WTC11 (cell line): ENCODE measurements at regions not wholly inside any gene's neighbourhood (a gene's known extent, or its start where the extent isn't known, plus 50 kb on each side); places are given as distances from the start of the nearest gene placed in this dataset.

ENCODE experiments used
- ATAC-seq: fragments of 200-7000 bp; cut with Tn5 transposase; 2 replicates; pipeline ENCODE4 v1.10.0; 2021; ENCODE audit warnings: mild to moderate bottlenecking, moderate library complexity
- CTCF ChIA-PET: fragments of 300-600 bp; sonication (Branson Sonifier 250); formaldehyde crosslinking; loops from one replicate; lab custom pipeline; 2021; ENCODE audit warnings: antibody characterized with exemption; lab: Charles Lee
- POLR2A ChIA-PET: fragments of 350-600 bp; sonication (Branson Sonifier 250); formaldehyde crosslinking; loops from one replicate; lab custom pipeline; 2021; ENCODE audit warnings: antibody characterized with exemption; lab: Charles Lee
- DNase-seq: peaks from one replicate; pipeline ENCODE4 v3.0.0; 2021; ENCODE audit warnings: low spot score
- H3K27ac Mint-ChIP-seq: 2 replicates; pipeline ENCODE4 v1.8.0; 2021; ENCODE audit warnings: mixed read lengths
- H3K27me3 Mint-ChIP-seq: 2 replicates; pipeline ENCODE4 v1.8.0; 2021; ENCODE audit warnings: low read depth, mild to moderate bottlenecking, moderate library complexity, mixed read lengths
- H3K36me3 Mint-ChIP-seq: 2 replicates; pipeline ENCODE4 v1.8.0; 2021; ENCODE audit warnings: mixed read lengths
- H3K4me1 Mint-ChIP-seq: 2 replicates; pipeline ENCODE4 v1.8.0; 2022; ENCODE audit warnings: mixed read lengths
- H3K4me3 Mint-ChIP-seq: 2 replicates; pipeline ENCODE4 v1.8.0; 2021; ENCODE audit warnings: mild to moderate bottlenecking, moderate library complexity, mixed read lengths
- H3K9me3 Mint-ChIP-seq: 2 replicates; pipeline ENCODE4 v1.8.0; 2021; ENCODE audit warnings: mixed read lengths
- CBFB ChIP-seq: sonication (generic); formaldehyde crosslinking; IDR thresholded peaks from 2 replicates; pipeline ENCODE4 v1.8.1; 2022; ENCODE audit warnings: mild to moderate bottlenecking, low read depth, missing genetic modification reagents
- ELF4 ChIP-seq: sonication (generic); formaldehyde crosslinking; IDR thresholded peaks from 2 replicates; pipeline ENCODE4 v1.8.1; 2022; ENCODE audit warnings: low read depth, mild to moderate bottlenecking, moderate library complexity, missing genetic modification reagents
- HMGA2 ChIP-seq: fragments of 250-450 bp; sonication (Bioruptor Pico); IDR thresholded peaks from 2 replicates; pipeline ENCODE4 v1.4.0; 2021; ENCODE audit warnings: mild to moderate bottlenecking, moderate library complexity
- MXD4 ChIP-seq: fragments of 250-450 bp; sonication (Bioruptor Pico); IDR thresholded peaks from 2 replicates; pipeline ENCODE4 v1.8.0; 2021; ENCODE audit warnings: mild to moderate bottlenecking, moderate library complexity, borderline replicate concordance
- NR2C2 ChIP-seq: sonication (generic); formaldehyde crosslinking; IDR thresholded peaks from 2 replicates; pipeline ENCODE4 v1.8.0; 2022; ENCODE audit warnings: mild to moderate bottlenecking, missing genetic modification reagents
- ZBTB21 ChIP-seq: sonication (generic); formaldehyde crosslinking; IDR thresholded peaks from 2 replicates; pipeline ENCODE4 v1.8.1; 2023; ENCODE audit warnings: mild to moderate bottlenecking, missing genetic modification reagents, borderline replicate concordance
- TF ChIP-seq, protein P1 (sequence below): fragments of 200-600 bp; IDR thresholded peaks from 2 replicates; pipeline ENCODE4 v1.8.0; 2022; ENCODE audit warnings: antibody characterized with exemption
- TF ChIP-seq, protein P2 (sequence below): sonication (generic); formaldehyde crosslinking; IDR thresholded peaks from 2 replicates; pipeline ENCODE4 v1.8.0; 2022; ENCODE audit warnings: missing genetic modification reagents
- TF ChIP-seq, protein P3 (sequence below): fragments of 250-450 bp; sonication (Bioruptor Pico); conservative IDR thresholded peaks from 2 replicates; pipeline ENCODE4 v1.9.0; 2021; ENCODE audit warnings: mild to moderate bottlenecking
- TF ChIP-seq, protein P4 (sequence below): sonication (generic); formaldehyde crosslinking; IDR thresholded peaks from 2 replicates; pipeline ENCODE4 v1.8.1; 2022; ENCODE audit warnings: low read depth, mild to moderate bottlenecking, moderate library complexity, missing genetic modification reagents, borderline replicate concordance
- TF ChIP-seq, protein P5 (sequence below): fragments of 250-450 bp; sonication (Bioruptor Pico); IDR thresholded peaks from 2 replicates; pipeline ENCODE4 v1.9.0; 2021; ENCODE audit warnings: moderate library complexity, mild to moderate bottlenecking, inconsistent platforms, borderline replicate concordance
- TF ChIP-seq, protein P6 (sequence below): sonication (generic); formaldehyde crosslinking; IDR thresholded peaks from 2 replicates; pipeline ENCODE4 v1.8.0; 2023; ENCODE audit warnings: missing genetic modification reagents

DNA sequence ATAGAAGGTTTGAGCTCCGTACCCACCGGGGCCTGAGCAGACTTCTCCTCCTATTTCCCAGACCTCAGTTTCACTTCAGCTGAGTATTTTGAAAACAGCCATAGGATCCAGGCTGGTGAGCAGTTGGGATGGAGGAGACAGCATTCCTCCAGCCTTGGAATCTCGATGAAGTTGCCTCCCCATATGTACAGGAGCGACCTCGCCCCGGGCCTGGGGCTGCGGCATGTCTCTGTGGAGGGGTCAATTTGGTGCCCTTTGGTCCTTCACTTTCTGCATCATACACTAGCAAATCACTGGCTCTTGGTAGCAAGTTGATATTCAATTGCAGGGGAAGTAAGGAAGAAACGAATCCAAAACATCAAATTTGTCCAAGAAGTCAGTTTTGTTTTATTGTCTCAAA lies 402.0 kb upstream of the IRX4 start (continued):
- TF ChIP-seq, protein P1, sequence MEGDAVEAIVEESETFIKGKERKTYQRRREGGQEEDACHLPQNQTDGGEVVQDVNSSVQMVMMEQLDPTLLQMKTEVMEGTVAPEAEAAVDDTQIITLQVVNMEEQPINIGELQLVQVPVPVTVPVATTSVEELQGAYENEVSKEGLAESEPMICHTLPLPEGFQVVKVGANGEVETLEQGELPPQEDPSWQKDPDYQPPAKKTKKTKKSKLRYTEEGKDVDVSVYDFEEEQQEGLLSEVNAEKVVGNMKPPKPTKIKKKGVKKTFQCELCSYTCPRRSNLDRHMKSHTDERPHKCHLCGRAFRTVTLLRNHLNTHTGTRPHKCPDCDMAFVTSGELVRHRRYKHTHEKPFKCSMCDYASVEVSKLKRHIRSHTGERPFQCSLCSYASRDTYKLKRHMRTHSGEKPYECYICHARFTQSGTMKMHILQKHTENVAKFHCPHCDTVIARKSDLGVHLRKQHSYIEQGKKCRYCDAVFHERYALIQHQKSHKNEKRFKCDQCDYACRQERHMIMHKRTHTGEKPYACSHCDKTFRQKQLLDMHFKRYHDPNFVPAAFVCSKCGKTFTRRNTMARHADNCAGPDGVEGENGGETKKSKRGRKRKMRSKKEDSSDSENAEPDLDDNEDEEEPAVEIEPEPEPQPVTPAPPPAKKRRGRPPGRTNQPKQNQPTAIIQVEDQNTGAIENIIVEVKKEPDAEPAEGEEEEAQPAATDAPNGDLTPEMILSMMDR, result no peak
- no peak for TF ChIP-seq NR2C2 (CRISPR knock-in tag)
- TF ChIP-seq, protein P2, sequence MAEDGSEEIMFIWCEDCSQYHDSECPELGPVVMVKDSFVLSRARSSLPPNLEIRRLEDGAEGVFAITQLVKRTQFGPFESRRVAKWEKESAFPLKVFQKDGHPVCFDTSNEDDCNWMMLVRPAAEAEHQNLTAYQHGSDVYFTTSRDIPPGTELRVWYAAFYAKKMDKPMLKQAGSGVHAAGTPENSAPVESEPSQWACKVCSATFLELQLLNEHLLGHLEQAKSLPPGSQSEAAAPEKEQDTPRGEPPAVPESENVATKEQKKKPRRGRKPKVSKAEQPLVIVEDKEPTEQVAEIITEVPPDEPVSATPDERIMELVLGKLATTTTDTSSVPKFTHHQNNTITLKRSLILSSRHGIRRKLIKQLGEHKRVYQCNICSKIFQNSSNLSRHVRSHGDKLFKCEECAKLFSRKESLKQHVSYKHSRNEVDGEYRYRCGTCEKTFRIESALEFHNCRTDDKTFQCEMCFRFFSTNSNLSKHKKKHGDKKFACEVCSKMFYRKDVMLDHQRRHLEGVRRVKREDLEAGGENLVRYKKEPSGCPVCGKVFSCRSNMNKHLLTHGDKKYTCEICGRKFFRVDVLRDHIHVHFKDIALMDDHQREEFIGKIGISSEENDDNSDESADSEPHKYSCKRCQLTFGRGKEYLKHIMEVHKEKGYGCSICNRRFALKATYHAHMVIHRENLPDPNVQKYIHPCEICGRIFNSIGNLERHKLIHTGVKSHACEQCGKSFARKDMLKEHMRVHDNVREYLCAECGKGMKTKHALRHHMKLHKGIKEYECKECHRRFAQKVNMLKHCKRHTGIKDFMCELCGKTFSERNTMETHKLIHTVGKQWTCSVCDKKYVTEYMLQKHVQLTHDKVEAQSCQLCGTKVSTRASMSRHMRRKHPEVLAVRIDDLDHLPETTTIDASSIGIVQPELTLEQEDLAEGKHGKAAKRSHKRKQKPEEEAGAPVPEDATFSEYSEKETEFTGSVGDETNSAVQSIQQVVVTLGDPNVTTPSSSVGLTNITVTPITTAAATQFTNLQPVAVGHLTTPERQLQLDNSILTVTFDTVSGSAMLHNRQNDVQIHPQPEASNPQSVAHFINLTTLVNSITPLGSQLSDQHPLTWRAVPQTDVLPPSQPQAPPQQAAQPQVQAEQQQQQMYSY (CRISPR knock-in tag), result no peak
- no peak for TF ChIP-seq MXD4 (CRISPR knock-in tag)
- TF ChIP-seq CBFB (CRISPR knock-in tag), result no peak
- TF ChIP-seq, all 79 proteins: peak for 0

DNA sequence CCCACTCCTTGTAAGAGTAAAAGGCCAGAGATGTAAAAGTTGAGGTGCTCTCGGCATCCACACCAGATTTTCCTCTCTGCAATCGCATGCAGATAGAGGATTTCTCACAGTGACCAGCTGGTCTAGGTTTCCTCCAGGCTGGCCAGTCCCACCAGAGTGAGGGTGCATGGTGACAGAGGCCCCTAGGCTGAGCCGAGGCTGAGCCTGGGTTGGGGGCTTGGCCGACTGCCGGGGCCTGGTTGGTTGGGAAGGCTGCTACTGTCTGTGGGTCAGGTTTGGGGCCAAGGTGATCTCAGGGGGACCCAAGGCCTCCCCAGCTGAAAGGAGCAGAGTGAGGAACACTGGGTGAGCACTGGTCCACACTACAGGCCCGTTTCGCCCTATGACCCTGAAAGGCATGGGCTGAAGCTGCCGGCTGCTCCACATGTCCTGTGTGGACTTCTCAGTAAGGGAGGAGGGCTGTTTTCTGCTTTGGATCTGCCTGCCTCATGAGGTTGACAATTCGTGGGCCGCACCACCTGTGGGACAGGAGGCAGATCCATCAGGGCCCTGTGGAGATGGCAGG lies 400.8 kb upstream of the IRX4 start:
- Mint-ChIP-seq H3K27me3 (no peaks in the 10 kb centered on the region; the same call in 1 of the 2 replicates), H3K36me3 (no peaks in the 10 kb centered on the region), H3K4me3 (no peak overlapping the region), H3K4me1 (no peaks in the 10 kb centered on the region), H3K27ac (no peak overlapping the region), H3K9me3 (no peaks in the 10 kb centered on the region)
- ATAC-seq, result no peak
- ChIA-PET POLR2A (no interaction called here), CTCF (no interaction called here)
- no peak for DNase-seq
- TF ChIP-seq, protein P3, sequence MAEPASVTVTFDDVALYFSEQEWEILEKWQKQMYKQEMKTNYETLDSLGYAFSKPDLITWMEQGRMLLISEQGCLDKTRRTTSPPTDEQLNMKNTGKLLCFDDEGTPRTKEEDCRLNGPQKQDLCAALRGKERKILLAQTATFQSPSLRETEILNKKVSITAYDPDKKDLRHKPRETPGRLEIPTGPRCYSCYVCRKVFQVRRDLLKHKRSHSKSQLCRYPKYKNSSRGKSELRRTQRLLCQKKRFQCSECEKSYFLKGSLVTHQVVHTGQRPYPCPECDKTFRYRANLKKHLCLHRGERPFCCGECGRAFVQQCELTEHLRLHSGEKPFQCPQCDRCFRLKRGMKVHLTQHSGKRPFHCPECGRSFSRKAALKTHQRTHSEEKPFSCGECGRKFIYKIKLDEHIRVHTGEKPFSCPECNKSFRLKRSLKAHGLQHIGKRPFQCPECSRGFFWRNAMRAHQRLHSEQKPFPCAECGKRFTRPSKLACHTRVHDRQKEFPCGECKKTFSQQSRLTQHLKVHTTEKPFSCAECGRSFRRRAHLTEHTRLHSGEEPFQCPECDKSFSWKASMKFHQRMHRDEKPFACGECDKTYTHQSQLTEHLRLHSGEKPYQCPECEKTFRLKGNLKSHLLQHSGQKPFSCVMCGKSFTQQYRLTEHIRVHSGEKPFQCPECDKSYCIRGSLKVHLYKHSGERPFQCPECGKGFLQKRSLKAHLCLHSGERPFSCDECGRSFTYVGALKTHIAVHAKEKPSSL, result no peak

DNA sequence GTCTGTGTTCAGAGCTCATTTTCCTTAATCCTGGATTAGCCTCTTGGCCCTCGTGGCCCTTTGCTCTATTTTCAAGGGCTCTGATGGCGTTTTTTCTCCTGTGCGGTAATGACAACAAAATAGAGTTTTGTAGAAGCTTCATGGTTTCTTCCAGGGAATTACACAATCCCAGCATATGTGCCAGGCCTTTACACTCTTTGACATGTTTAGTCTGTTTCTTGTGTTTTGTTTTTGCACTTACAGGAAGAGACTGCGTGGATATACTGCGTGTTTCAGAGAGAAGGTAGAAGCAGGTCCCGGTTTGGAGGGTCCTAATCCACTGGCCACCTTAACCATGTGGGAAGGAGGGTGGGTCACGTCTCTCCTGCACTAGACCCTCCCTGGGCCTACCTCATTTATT lies 400.2 kb upstream of the IRX4 start:
- ATAC-seq (no peak), DNase-seq (no peak)
- Mint-ChIP-seq H3K27me3 (no peaks in the 10 kb centered on the region; the same call in 1 of the 2 replicates), H3K27ac (no peak overlapping the region), H3K9me3 (no peaks in the 10 kb centered on the region), H3K4me3 (no peak overlapping the region), H3K36me3 (no peaks in the 10 kb centered on the region), H3K4me1 (no peaks in the 10 kb centered on the region)
- CTCF ChIA-PET, result interaction anchor here (1.0 kb wide), 1 partner anchor 10 kb away, joined by 3 read pairs; no protein-coding TSS in a partner anchor
- POLR2A ChIA-PET, result no interaction called here
- TF ChIP-seq, protein P4, sequence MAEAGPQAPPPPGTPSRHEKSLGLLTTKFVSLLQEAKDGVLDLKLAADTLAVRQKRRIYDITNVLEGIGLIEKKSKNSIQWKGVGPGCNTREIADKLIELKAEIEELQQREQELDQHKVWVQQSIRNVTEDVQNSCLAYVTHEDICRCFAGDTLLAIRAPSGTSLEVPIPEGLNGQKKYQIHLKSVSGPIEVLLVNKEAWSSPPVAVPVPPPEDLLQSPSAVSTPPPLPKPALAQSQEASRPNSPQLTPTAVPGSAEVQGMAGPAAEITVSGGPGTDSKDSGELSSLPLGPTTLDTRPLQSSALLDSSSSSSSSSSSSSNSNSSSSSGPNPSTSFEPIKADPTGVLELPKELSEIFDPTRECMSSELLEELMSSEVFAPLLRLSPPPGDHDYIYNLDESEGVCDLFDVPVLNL (CRISPR knock-in tag), result no peak
- TF ChIP-seq ZBTB21 (CRISPR knock-in tag) (no peak), ELF4 (CRISPR knock-in tag) (no peak), HMGA2 (CRISPR knock-in tag) (no peak)
- TF ChIP-seq, protein P5, sequence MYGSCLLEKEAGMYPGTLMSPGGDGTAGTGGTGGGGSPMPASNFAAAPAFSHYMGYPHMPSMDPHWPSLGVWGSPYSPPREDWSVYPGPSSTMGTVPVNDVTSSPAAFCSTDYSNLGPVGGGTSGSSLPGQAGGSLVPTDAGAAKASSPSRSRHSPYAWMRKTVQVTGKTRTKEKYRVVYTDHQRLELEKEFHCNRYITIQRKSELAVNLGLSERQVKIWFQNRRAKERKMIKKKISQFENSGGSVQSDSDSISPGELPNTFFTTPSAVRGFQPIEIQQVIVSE (CRISPR knock-in tag), result no peak
- TF ChIP-seq, protein P6, sequence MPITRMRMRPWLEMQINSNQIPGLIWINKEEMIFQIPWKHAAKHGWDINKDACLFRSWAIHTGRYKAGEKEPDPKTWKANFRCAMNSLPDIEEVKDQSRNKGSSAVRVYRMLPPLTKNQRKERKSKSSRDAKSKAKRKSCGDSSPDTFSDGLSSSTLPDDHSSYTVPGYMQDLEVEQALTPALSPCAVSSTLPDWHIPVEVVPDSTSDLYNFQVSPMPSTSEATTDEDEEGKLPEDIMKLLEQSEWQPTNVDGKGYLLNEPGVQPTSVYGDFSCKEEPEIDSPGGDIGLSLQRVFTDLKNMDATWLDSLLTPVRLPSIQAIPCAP (CRISPR knock-in tag), result no peak
- TF ChIP-seq, protein P1, result no peak
- TF ChIP-seq, protein P3, result no peak
